HepG2 (cell line): ENCODE measurements at regions not wholly inside any gene's neighbourhood (a gene's known extent, or its start where the extent isn't known, plus 50 kb on each side); places are given as distances from the start of the nearest gene placed in this dataset.
A peak's percentile ranks its signal among the peaks of the same experiment; 100 is the strongest.

ENCODE experiments used
- HNF4A ChIP-seq: sonication (generic); formaldehyde crosslinking; IDR thresholded peaks from 2 replicates; pipeline ENCODE4 v1.4.0; 2020; ENCODE audit warnings: missing genetic modification reagents
- MLX ChIP-seq: IDR thresholded peaks from 2 replicates; pipeline ENCODE4 v1.6.1; 2016
- PRDM4 ChIP-seq: sonication (generic); formaldehyde crosslinking; IDR thresholded peaks from 2 replicates; pipeline ENCODE4 v1.9.0; 2021; ENCODE audit warnings: missing genetic modification reagents, borderline replicate concordance
- SNAPC2 ChIP-seq: sonication (generic); formaldehyde crosslinking; IDR thresholded peaks from 2 replicates; pipeline ENCODE4 v1.8.1; 2022; ENCODE audit warnings: mild to moderate bottlenecking, missing genetic modification reagents
- ZFP37 ChIP-seq: sonication (generic); formaldehyde crosslinking; IDR thresholded peaks from 2 replicates; pipeline ENCODE4 v1.4.0; 2020; ENCODE audit warnings: missing genetic modification reagents, borderline replicate concordance
- ZNF761 ChIP-seq: sonication (generic); formaldehyde crosslinking; conservative IDR thresholded peaks from 2 replicates; pipeline ENCODE4 v1.4.0; 2020; ENCODE audit warnings: mild to moderate bottlenecking, missing genetic modification reagents
- TF ChIP-seq, protein P1 (sequence below): sonication (generic); formaldehyde crosslinking; IDR thresholded peaks from 2 replicates; pipeline ENCODE4 v1.4.0; 2020; ENCODE audit warnings: missing genetic modification reagents, borderline replicate concordance
- TF ChIP-seq, protein P2 (sequence below): sonication (generic); formaldehyde crosslinking; IDR thresholded peaks from 2 replicates; pipeline ENCODE4 v1.5.0; 2020; ENCODE audit warnings: mild to moderate bottlenecking, missing genetic modification reagents
- TF ChIP-seq, protein P3 (sequence below): sonication (generic); formaldehyde crosslinking; IDR thresholded peaks from 2 replicates; pipeline ENCODE4 v1.9.0; 2022; ENCODE audit warnings: low read depth, missing genetic modification reagents
- TF ChIP-seq, protein P4 (sequence below): sonication (generic); formaldehyde crosslinking; IDR thresholded peaks from 2 replicates; pipeline ENCODE4 v1.4.0; 2020; ENCODE audit warnings: mild to moderate bottlenecking, missing genetic modification reagents, borderline replicate concordance

- TF ChIP-seq, protein P1, sequence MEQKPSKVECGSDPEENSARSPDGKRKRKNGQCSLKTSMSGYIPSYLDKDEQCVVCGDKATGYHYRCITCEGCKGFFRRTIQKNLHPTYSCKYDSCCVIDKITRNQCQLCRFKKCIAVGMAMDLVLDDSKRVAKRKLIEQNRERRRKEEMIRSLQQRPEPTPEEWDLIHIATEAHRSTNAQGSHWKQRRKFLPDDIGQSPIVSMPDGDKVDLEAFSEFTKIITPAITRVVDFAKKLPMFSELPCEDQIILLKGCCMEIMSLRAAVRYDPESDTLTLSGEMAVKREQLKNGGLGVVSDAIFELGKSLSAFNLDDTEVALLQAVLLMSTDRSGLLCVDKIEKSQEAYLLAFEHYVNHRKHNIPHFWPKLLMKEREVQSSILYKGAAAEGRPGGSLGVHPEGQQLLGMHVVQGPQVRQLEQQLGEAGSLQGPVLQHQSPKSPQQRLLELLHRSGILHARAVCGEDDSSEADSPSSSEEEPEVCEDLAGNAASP (CRISPR knock-in tag), result peak; percentile 80; the same call in 1 of the 2 replicates
- TF ChIP-seq, protein P2, sequence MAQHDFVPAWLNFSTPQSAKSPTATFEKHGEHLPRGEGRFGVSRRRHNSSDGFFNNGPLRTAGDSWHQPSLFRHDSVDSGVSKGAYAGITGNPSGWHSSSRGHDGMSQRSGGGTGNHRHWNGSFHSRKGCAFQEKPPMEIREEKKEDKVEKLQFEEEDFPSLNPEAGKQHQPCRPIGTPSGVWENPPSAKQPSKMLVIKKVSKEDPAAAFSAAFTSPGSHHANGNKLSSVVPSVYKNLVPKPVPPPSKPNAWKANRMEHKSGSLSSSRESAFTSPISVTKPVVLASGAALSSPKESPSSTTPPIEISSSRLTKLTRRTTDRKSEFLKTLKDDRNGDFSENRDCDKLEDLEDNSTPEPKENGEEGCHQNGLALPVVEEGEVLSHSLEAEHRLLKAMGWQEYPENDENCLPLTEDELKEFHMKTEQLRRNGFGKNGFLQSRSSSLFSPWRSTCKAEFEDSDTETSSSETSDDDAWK (CRISPR knock-in tag), result no peak
- TF ChIP-seq PRDM4 (CRISPR knock-in tag) (no peak), ZFP37 (CRISPR knock-in tag) (no peak), MLX (CRISPR knock-in tag) (0 out of 2 replicates have a peak, but pooled peaks have one; percentile 58), HNF4A (CRISPR knock-in tag) (peak; percentile 98), SNAPC2 (no peak), ZNF761 (CRISPR knock-in tag) (0 out of 2 replicates have a peak, but pooled peaks have one; percentile 33)
- TF ChIP-seq, protein P3, sequence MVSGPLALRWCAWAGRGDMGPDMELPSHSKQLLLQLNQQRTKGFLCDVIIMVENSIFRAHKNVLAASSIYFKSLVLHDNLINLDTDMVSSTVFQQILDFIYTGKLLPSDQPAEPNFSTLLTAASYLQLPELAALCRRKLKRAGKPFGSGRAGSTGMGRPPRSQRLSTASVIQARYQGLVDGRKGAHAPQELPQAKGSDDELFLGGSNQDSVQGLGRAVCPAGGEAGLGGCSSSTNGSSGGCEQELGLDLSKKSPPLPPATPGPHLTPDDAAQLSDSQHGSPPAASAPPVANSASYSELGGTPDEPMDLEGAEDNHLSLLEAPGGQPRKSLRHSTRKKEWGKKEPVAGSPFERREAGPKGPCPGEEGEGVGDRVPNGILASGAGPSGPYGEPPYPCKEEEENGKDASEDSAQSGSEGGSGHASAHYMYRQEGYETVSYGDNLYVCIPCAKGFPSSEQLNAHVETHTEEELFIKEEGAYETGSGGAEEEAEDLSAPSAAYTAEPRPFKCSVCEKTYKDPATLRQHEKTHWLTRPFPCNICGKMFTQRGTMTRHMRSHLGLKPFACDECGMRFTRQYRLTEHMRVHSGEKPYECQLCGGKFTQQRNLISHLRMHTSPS, result 0 out of 2 replicates have a peak, but pooled peaks have one; percentile 31
- TF ChIP-seq, protein P4, sequence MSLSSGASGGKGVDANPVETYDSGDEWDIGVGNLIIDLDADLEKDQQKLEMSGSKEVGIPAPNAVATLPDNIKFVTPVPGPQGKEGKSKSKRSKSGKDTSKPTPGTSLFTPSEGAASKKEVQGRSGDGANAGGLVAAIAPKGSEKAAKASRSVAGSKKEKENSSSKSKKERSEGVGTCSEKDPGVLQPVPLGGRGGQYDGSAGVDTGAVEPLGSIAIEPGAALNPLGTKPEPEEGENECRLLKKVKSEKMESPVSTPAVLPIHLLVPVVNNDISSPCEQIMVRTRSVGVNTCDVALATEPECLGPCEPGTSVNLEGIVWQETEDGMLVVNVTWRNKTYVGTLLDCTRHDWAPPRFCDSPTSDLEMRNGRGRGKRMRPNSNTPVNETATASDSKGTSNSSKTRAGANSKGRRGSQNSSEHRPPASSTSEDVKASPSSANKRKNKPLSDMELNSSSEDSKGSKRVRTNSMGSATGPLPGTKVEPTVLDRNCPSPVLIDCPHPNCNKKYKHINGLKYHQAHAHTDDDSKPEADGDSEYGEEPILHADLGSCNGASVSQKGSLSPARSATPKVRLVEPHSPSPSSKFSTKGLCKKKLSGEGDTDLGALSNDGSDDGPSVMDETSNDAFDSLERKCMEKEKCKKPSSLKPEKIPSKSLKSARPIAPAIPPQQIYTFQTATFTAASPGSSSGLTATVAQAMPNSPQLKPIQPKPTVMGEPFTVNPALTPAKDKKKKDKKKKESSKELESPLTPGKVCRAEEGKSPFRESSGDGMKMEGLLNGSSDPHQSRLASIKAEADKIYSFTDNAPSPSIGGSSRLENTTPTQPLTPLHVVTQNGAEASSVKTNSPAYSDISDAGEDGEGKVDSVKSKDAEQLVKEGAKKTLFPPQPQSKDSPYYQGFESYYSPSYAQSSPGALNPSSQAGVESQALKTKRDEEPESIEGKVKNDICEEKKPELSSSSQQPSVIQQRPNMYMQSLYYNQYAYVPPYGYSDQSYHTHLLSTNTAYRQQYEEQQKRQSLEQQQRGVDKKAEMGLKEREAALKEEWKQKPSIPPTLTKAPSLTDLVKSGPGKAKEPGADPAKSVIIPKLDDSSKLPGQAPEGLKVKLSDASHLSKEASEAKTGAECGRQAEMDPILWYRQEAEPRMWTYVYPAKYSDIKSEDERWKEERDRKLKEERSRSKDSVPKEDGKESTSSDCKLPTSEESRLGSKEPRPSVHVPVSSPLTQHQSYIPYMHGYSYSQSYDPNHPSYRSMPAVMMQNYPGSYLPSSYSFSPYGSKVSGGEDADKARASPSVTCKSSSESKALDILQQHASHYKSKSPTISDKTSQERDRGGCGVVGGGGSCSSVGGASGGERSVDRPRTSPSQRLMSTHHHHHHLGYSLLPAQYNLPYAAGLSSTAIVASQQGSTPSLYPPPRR (CRISPR knock-in tag), result 0 out of 2 replicates have a peak, but pooled peaks have one; percentile 38
Observed at GRCh38 chr7:46153951-46154787, 233.1 kb upstream of the IGFBP3 start (continued).
